ENCODE measurements at regions not wholly inside any gene's neighbourhood (a gene's known extent, or its start where the extent isn't known, plus 50 kb on each side); places are given as distances from the start of the nearest gene placed in this dataset.

DNA sequence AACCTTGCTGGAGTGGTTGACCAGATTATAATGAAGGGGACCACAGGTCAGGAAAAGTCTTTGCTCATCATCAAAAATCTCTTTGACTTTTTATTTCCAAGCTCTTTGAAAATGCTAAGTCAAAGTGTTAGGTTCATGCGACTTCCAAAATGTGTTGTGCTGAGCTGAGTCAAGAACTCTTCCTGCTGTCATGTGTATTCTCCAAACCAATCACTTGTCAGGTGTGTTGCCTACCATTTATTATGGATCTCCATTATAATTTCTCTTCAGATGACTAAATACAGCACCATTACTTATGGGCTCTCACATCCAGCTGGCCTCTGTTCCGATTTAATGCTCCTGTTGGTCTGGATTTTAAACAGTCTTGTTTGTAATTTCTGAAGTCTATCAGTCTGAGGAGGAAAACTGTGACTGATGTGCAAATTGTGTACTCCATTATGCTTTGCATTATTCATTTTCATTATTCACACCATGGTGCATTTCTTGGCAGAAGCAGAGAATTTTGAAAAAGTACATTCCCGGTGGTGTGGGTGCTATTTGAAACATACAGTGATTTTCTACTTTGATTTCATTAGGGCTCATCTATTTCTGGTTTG, 562.5 kb downstream of the LMO7 start:
- no peaks in the 10 kb centered on the region for H3K9me3 ChIP-seq (ENCODE audit: control insufficient read depth, insufficient read depth, low read depth, low read length)
- H3K4me2 ChIP-seq (ENCODE audit: extremely low read depth, insufficient read depth, low read length), result no peak overlapping the region
- H4K20me1 ChIP-seq (ENCODE audit: control insufficient read depth, extremely low read depth, insufficient read depth, low read length), result no peaks in the 10 kb centered on the region
- TF ChIP-seq EZH2 (IDR thresholded peaks at IDR 0.05; ENCODE audit: low read length, missing control alignments), result no peak
- TF ChIP-seq CTCF (conservative IDR thresholded peaks at IDR 0.05 in 1 of 2, IDR thresholded peaks at IDR 0.05 in 1 of 2; ENCODE audit: low read depth in 1 of 2, low read length in 2 of 2), result no peak
- H3K36me3 ChIP-seq (ENCODE audit: control insufficient read depth, insufficient read depth, low read length), result no peaks in the 10 kb centered on the region
- no peaks in the 10 kb centered on the region for H3K79me2 ChIP-seq (ENCODE audit: control insufficient read depth, insufficient read depth, low read length)
- H3K4me3 ChIP-seq (replicated peaks in 1 of 4; ENCODE audit: control extremely low read depth in 1 of 4, insufficient read depth in 1 of 4, low read depth in 3 of 4, low read length in 4 of 4), result no peak overlapping the region
- no peak overlapping the region for H3K9ac ChIP-seq (ENCODE audit: insufficient read depth, low read length)
- DNase-seq (ENCODE audit: low read depth in 2 of 2), result no peak
- no peak overlapping the region for H3K27ac ChIP-seq (ENCODE audit: insufficient read depth, low read length)
- H3K27me3 ChIP-seq (ENCODE audit: control insufficient read depth, insufficient read depth, low read length), result no peaks in the 10 kb centered on the region
- no peaks in the 10 kb centered on the region for H3K4me1 ChIP-seq (ENCODE audit: control insufficient read depth, extremely low read depth, insufficient read depth, low read length)
- no peak overlapping the region for H2AFZ ChIP-seq (ENCODE audit: low read length)

DNA sequence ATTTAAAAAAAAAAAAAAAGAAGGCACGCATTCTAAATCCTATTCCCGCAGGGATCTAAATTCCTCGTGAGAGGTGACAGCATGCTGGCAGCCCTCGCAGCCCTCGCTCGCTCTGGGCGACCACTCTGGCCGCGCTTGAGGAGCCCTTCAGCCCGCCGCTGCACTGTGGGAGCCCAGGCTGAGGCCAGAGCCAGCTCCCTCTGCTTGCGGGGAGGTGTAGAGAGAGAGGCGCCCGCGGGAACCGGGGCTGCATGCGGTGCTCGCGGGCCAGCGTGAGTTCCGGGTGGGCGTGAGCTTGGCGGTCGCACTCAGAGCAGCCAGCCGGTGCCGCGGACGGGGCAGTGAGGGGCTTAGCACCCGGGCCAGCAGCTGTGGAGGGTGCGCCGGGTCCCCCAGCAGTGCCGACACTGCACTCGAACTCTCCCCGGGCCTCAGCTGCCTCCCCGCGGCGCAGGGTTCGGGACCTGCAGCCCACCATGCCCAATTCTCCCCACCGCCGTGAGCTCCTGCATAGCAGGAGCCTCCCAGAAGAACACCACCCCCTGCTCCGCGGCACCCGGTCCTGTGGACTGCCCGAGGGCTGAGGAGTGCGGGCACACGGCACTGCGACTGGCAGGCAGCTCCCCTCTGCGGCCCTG, 553.9 kb downstream of the LMO7 start:
- Histone ChIP-seq H3K4me2 (ENCODE audit: extremely low read depth, insufficient read depth, low read length) (no peak overlapping the region), H3K4me1 (ENCODE audit: control insufficient read depth, extremely low read depth, insufficient read depth, low read length) (no peaks in the 10 kb centered on the region), H3K27me3 (ENCODE audit: control insufficient read depth, insufficient read depth, low read length) (no peaks in the 10 kb centered on the region), H4K20me1 (ENCODE audit: control insufficient read depth, extremely low read depth, insufficient read depth, low read length) (no peaks in the 10 kb centered on the region), H3K27ac (ENCODE audit: insufficient read depth, low read length) (no peak overlapping the region), H3K36me3 (ENCODE audit: control insufficient read depth, insufficient read depth, low read length) (no peaks in the 10 kb centered on the region), H3K9ac (ENCODE audit: insufficient read depth, low read length) (no peak overlapping the region), H3K4me3 (replicated peaks in 1 of 4; ENCODE audit: control extremely low read depth in 1 of 4, insufficient read depth in 1 of 4, low read depth in 3 of 4, low read length in 4 of 4) (no peak overlapping the region), H2AFZ (ENCODE audit: low read length) (no peak overlapping the region), H3K9me3 (ENCODE audit: control insufficient read depth, insufficient read depth, low read depth, low read length) (no peaks in the 10 kb centered on the region), H3K79me2 (ENCODE audit: control insufficient read depth, insufficient read depth, low read length) (no peaks in the 10 kb centered on the region)
- TF ChIP-seq EZH2 (IDR thresholded peaks at IDR 0.05; ENCODE audit: low read length, missing control alignments) (no peak), CTCF (conservative IDR thresholded peaks at IDR 0.05 in 1 of 2, IDR thresholded peaks at IDR 0.05 in 1 of 2; ENCODE audit: low read depth in 1 of 2, low read length in 2 of 2) (no peak)
- no peak for DNase-seq (ENCODE audit: low read depth in 2 of 2)

GRCh38 chr13:76175961-76176725, 540.0 kb downstream of the LMO7 start:
- H3K4me2 ChIP-seq (ENCODE audit: extremely low read depth, insufficient read depth, low read length), result no peak overlapping the region
- H3K4me3 ChIP-seq (replicated peaks in 1 of 4; ENCODE audit: control extremely low read depth in 1 of 4, insufficient read depth in 1 of 4, low read depth in 3 of 4, low read length in 4 of 4), result no peak overlapping the region
- no peak overlapping the region for H2AFZ ChIP-seq (ENCODE audit: low read length)
- no peak for DNase-seq (ENCODE audit: low read depth in 2 of 2)
- no peak overlapping the region for H3K9ac ChIP-seq (ENCODE audit: insufficient read depth, low read length)
- no peaks in the 10 kb centered on the region for H3K4me1 ChIP-seq (ENCODE audit: control insufficient read depth, extremely low read depth, insufficient read depth, low read length)
- no peaks in the 10 kb centered on the region for H4K20me1 ChIP-seq (ENCODE audit: control insufficient read depth, extremely low read depth, insufficient read depth, low read length)
- H3K27me3 ChIP-seq (ENCODE audit: control insufficient read depth, insufficient read depth, low read length), result no peaks in the 10 kb centered on the region
- no peaks in the 10 kb centered on the region for H3K9me3 ChIP-seq (ENCODE audit: control insufficient read depth, insufficient read depth, low read depth, low read length)
- H3K27ac ChIP-seq (ENCODE audit: insufficient read depth, low read length), result no peak overlapping the region
- H3K79me2 ChIP-seq (ENCODE audit: control insufficient read depth, insufficient read depth, low read length), result no peaks in the 10 kb centered on the region
- no peak for TF ChIP-seq CTCF (conservative IDR thresholded peaks at IDR 0.05 in 1 of 2, IDR thresholded peaks at IDR 0.05 in 1 of 2; ENCODE audit: low read depth in 1 of 2, low read length in 2 of 2)
- no peak for TF ChIP-seq EZH2 (IDR thresholded peaks at IDR 0.05; ENCODE audit: low read length, missing control alignments)
- no peaks in the 10 kb centered on the region for H3K36me3 ChIP-seq (ENCODE audit: control insufficient read depth, insufficient read depth, low read length)

Data from fibroblast of lung (primary cell).